Stimulated activated CD4-positive, alpha-beta T cell treated with anti-CD3 and anti-CD28 coated beads, Interleukin-12 subunit alpha, Interleukin-12 subunit beta, amount 100 ng/mL, for 24 hours (primary cell): ENCODE measurements at regions not wholly inside any gene's neighbourhood (a gene's known extent, or its start where the extent isn't known, plus 50 kb on each side); places are given as distances from the start of the nearest gene placed in this dataset.
"Not testable (repeated sequence)": the region's sequence is repeated elsewhere in the genome, so short reads cannot be mapped to it uniquely, and the experiment has no call there.

Source experiments
- DNase-seq, 2 experiments: peaks; one replicate each; pipeline ENCODE4 v3.0.0-alpha.2; 2020; ENCODE audit warnings: low read depth in 2 of 2

- no peak for DNase-seq
These were observed 1130.7 kb upstream of the FAM98A start for GRCh38 chr2:34729845-34730244.

DNA sequence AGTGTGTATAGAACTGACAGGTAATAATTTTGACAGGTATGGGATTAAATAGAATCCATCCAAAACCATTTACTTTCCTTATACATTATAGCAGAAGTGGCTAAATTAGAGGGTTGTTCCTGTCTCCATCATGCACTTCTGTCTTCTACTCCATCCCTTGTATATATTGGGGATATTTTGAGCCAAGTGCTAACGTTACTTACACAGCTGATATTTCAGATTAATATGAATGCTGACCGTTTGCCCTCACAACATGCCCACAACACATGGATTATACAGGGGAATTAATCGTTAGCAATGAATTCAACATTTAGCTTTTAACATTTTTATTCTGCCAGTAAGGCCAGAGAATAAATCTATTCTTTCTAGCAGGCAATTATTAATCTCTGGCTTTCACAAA lies 1125.0 kb upstream of the FAM98A start:
- no peak for DNase-seq

DNA sequence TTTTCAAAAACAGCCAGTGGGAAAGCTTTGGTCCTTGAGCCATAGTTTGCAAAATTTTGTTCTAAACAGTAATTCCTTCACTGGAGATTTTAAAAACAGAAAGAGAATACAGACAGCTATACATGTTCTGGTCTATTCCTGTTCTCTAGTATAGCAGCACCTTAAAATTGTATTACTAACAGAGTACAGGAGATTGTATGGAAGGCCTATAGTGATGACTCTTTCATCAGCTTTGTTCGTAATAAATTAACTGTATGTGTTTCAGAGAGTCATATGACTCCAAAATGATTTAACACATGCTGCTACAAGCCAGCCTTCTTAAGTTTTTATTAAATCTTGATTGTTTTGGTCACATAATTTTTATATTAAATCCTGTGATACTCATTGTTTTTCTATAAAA lies 1124.6 kb upstream of the FAM98A start:
- no peak for DNase-seq

GRCh38 chr2:34719206-34719605 lies 1120.1 kb upstream of the FAM98A start:
- DNase-seq: no peak

GRCh38 chr2:34705551-34706247 lies 1106.6 kb upstream of the FAM98A start:
- no peak for DNase-seq

- no peak for DNase-seq
These were observed 1104.2 kb upstream of the FAM98A start for GRCh38 chr2:34703292-34703691.

- DNase-seq: not testable (repeated sequence)
These were observed 1103.3 kb upstream of the FAM98A start for GRCh38 chr2:34702391-34702790.

DNA sequence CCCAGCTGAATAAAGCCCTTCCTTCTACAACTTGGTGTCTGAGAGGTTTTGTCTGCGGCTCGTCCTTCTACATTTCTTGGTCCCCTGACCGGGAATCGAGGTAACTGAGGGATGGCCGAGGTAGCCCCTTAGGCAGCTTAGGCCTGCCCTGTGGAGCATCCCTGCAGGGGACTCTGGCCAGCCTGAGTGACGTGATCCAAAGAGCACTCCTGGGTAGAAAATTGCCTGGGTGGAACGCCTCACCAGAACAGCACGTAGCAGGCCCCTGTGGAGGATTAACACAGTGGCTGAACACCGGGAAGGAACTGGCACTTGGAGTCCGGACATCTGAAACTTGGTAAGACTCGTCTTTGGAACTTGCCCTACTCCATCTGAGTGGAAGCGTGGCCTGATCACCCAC lies 1078.5 kb upstream of the FAM98A start:
- not testable (repeated sequence) for DNase-seq

DNA sequence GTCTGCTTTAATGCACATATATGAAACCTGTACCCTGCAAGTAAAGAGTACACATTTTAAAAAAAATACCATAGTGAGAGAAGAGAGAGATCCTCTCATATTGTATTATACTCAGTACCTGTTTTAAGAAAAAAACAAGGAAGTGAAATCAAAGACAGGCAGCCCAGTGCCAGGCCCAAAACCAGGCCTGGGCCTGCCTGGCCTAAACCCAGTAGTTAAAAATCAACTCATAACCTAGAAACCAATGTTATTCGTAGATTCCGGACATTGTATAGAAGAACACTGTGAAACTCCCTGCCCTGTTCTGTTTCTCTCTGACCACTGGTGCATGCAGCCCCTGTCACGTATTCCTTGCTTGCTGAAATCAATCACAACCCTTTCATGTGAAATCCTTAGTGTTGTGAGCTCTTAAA lies 1078.0 kb upstream of the FAM98A start:
- not testable (repeated sequence) for DNase-seq

- DNase-seq: no peak
These were observed 1071.4 kb upstream of the FAM98A start for GRCh38 chr2:34670482-34670881.

- no peak for DNase-seq
These were observed 1067.7 kb upstream of the FAM98A start for GRCh38 chr2:34666821-34667220.

- no peak for DNase-seq
These were observed 1065.2 kb upstream of the FAM98A start for GRCh38 chr2:34664266-34664665.

- no peak for DNase-seq
These were observed 1064.2 kb upstream of the FAM98A start for GRCh38 chr2:34663314-34663713.

- DNase-seq: no peak
These were observed 1061.6 kb upstream of the FAM98A start for GRCh38 chr2:34660741-34661140.

- no peak for DNase-seq
These were observed 1057.5 kb upstream of the FAM98A start for GRCh38 chr2:34656632-34657031.

DNA sequence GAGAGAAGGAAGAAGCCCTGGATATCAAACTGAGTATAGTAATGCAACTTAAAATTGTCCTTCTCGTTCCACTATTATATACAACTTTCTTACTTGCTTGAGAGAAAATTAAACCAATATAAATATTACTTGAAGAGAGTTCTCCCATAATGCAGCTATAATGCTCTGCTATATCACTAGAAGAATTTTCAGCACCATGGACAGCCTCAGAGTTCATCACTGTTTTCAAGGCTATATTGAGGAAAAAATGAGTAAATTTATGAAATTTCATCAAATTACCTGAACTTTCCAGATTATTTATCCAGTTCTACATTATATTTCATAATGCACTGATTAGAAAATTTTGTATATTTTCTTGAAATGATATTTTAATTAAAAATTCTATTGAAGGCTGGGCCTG lies 1053.5 kb upstream of the FAM98A start:
- no peak for DNase-seq

GRCh38 chr2:34646901-34647300 lies 1047.8 kb upstream of the FAM98A start:
- DNase-seq: no peak

- no peak for DNase-seq
These were observed 1033.2 kb upstream of the FAM98A start for GRCh38 chr2:34632327-34632726.

DNA sequence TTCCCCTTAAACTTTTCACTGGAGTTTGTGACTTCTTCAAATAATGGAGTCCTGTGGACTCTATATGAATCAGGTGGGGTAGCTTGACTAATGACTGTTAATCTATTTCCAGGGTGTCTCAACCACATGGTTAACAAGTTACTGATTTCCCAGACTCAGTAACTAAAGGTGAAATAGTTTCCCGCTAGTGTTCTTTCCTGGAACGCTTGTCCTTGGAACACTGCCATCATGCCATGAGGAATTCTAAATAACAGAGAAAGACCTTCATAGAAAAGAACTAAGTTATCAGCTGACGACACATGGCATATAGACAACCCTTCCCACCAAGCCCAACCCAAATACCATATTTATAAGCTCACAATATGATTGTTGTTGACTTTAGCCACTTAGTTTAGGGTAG lies 1027.9 kb upstream of the FAM98A start:
- DNase-seq: no peak

DNA sequence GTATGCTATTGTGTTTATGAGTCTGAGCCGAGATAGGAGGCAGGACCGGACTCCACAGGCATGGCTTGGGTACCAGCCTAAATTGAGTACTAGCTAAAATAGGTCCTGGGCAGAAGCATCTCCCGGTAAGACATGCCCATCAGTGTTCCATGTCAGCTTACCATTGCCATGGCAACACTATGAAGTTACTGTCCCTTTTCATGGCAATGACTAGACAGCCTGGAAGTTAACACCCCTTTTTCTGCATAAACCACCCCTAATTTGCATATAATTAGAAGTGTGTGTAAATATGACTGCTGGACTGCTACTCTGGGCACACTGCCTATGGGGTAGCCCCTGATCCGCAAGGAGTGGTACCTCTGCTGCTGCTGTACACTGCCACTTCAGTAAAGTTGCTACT lies 1005.1 kb upstream of the FAM98A start:
- no peak for DNase-seq

GRCh38 chr2:34602262-34602661 lies 1003.2 kb upstream of the FAM98A start:
- no peak for DNase-seq

DNA sequence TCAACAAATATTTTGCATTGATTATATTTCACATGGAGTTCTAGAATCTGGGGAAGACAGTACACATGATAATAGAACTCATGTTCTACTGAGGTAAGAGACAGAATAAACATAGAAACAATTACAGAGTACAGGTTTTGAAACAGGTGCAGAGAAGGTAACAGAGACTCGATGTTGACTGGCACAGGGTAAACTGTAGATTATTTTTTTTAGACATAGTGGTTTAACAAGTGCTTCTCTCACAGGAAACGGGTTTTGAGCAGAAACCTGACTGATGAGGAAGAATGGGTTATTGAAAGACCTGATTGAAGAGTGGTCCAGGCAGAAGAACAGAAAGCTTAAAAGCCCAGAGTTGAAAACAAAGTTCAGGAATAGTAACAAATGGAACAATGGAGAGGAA lies 1002.5 kb upstream of the FAM98A start:
- DNase-seq: no peak

- no peak for DNase-seq
These were observed 979.5 kb upstream of the FAM98A start for GRCh38 chr2:34578641-34579040.

GRCh38 chr2:34570266-34570872 lies 971.3 kb upstream of the FAM98A start:
- DNase-seq: no peak
